ENCODE measurements at regions not wholly inside any gene's neighbourhood (a gene's known extent, or its start where the extent isn't known, plus 50 kb on each side); places are given as distances from the start of the nearest gene placed in this dataset.

DNA sequence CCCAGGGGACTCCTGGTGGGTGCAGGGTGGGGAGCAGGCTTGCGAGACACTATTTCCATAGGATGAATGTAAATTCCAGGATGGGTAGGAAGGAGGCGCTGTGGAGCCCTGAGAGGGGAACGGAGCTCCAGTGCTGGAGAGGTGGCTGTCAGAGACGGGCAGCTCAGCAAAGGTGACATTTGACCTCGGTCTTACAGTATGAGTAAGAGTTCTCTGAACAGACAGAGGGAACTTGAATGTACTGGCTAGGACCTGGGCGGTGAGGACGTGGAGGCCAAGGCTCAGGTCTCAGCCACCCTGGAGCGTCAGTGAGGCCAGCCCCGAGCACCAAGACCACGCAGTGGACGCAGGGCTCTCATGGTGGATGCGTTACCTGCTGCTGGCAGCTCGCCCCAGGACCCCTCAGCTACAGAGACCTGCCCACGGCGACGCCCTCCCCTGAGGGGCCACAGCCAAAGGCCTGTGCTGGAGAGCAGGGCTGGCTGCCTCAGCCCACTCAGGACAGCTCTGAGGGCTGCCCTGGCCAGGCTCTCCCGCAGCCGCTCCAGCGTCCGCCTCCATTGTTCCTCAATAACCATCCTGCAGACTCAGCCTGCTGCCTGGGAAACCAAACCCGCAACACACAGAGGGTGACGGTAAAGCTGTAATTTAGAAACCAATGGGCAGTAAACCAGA, 65.9 kb upstream of the TNRC6C start:
- TF ChIP-seq, protein P1, sequence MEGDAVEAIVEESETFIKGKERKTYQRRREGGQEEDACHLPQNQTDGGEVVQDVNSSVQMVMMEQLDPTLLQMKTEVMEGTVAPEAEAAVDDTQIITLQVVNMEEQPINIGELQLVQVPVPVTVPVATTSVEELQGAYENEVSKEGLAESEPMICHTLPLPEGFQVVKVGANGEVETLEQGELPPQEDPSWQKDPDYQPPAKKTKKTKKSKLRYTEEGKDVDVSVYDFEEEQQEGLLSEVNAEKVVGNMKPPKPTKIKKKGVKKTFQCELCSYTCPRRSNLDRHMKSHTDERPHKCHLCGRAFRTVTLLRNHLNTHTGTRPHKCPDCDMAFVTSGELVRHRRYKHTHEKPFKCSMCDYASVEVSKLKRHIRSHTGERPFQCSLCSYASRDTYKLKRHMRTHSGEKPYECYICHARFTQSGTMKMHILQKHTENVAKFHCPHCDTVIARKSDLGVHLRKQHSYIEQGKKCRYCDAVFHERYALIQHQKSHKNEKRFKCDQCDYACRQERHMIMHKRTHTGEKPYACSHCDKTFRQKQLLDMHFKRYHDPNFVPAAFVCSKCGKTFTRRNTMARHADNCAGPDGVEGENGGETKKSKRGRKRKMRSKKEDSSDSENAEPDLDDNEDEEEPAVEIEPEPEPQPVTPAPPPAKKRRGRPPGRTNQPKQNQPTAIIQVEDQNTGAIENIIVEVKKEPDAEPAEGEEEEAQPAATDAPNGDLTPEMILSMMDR (IDR thresholded peaks at IDR 0.05), result no peak
- TF ChIP-seq POLR2AphosphoS5 (IDR thresholded peaks at IDR 0.05) (no peak), EP300 (IDR thresholded peaks at IDR 0.05) (no peak), POLR2A (IDR thresholded peaks at IDR 0.05) (no peak)

Measured in stomach (tissue), 4 donors.